ENCODE measurements at regions not wholly inside any gene's neighbourhood (a gene's known extent, or its start where the extent isn't known, plus 50 kb on each side); places are given as distances from the start of the nearest gene placed in this dataset.

- intact Hi-C loops (cut with DNase I) = no loop called here
- no peaks in the 10 kb centered on the region for H3K36me3 ChIP-seq
- H3K4me3 ChIP-seq = no peak overlapping the region
- peak; percentile 40 to 64 for DNase-seq (ENCODE audit: extremely low spot score in 2 of 2)
- H3K9me3 ChIP-seq = no peaks in the 10 kb centered on the region
- TF ChIP-seq POLR2A (IDR thresholded peaks at IDR 0.05) (no peak), CTCF (IDR thresholded peaks at IDR 0.05) (no peak), POLR2AphosphoS5 (IDR thresholded peaks at IDR 0.05; ENCODE audit: insufficient read depth in 1 of 2, low read depth in 1 of 2) (no peak)
- H3K27me3 ChIP-seq = no peaks in the 10 kb centered on the region
- H3K4me1 ChIP-seq = no peaks in the 10 kb centered on the region
- no peak overlapping the region for H3K27ac ChIP-seq
Measured at GRCh38 chr11:116334596-116334995, 438.2 kb downstream of the BUD13 start.

GRCh38 chr11:116333001-116333535 lies 439.7 kb downstream of the BUD13 start:
- Histone ChIP-seq H3K27ac (no peak overlapping the region), H3K36me3 (no peaks in the 10 kb centered on the region), H3K4me1 (no peaks in the 10 kb centered on the region), H3K27me3 (no peaks in the 10 kb centered on the region), H3K4me3 (no peak overlapping the region), H3K9me3 (no peaks in the 10 kb centered on the region)
- TF ChIP-seq CTCF (IDR thresholded peaks at IDR 0.05) = no peak
- TF ChIP-seq POLR2AphosphoS5 (IDR thresholded peaks at IDR 0.05; ENCODE audit: insufficient read depth in 1 of 2, low read depth in 1 of 2) = no peak
- TF ChIP-seq POLR2A (IDR thresholded peaks at IDR 0.05) = no peak
- DNase-seq (ENCODE audit: extremely low spot score in 2 of 2) = peak in 1 of 2 donors; percentile 34
- intact Hi-C loops (cut with DNase I) = no loop called here

- Histone ChIP-seq H3K27me3 (no peaks in the 10 kb centered on the region), H3K36me3 (no peaks in the 10 kb centered on the region), H3K27ac (no peak overlapping the region), H3K4me1 (no peaks in the 10 kb centered on the region), H3K9me3 (no peaks in the 10 kb centered on the region), H3K4me3 (no peak overlapping the region)
- intact Hi-C loops (cut with DNase I) = no loop called here
- DNase-seq (ENCODE audit: extremely low spot score in 2 of 2) = no peak
- no peak for TF ChIP-seq POLR2A (IDR thresholded peaks at IDR 0.05)
- TF ChIP-seq POLR2AphosphoS5 (IDR thresholded peaks at IDR 0.05; ENCODE audit: insufficient read depth in 1 of 2, low read depth in 1 of 2) = no peak
- TF ChIP-seq CTCF (IDR thresholded peaks at IDR 0.05) = no peak
Measured at GRCh38 chr11:116332391-116332790, 440.4 kb downstream of the BUD13 start.

- Histone ChIP-seq H3K9me3 (no peaks in the 10 kb centered on the region), H3K27ac (no peak overlapping the region), H3K27me3 (no peaks in the 10 kb centered on the region), H3K4me3 (no peak overlapping the region), H3K4me1 (no peaks in the 10 kb centered on the region), H3K36me3 (no peaks in the 10 kb centered on the region)
- DNase-seq (ENCODE audit: extremely low spot score in 2 of 2) = peak; percentile 42 to 74
- no peak for TF ChIP-seq CTCF (IDR thresholded peaks at IDR 0.05)
- no peak for TF ChIP-seq POLR2A (IDR thresholded peaks at IDR 0.05)
- TF ChIP-seq POLR2AphosphoS5 (IDR thresholded peaks at IDR 0.05; ENCODE audit: insufficient read depth in 1 of 2, low read depth in 1 of 2) = no peak
- intact Hi-C loops (cut with DNase I) = no loop called here
Measured at GRCh38 chr11:116331381-116331780, 441.4 kb downstream of the BUD13 start.

GRCh38 chr11:116330439-116331185 lies 442.2 kb downstream of the BUD13 start:
- H3K4me1 ChIP-seq = no peaks in the 10 kb centered on the region
- no peak overlapping the region for H3K4me3 ChIP-seq
- peak; percentile 64 to 69 for DNase-seq (ENCODE audit: extremely low spot score in 2 of 2)
- no peak overlapping the region for H3K27ac ChIP-seq
- H3K36me3 ChIP-seq = no peaks in the 10 kb centered on the region
- intact Hi-C loops (cut with DNase I) = no loop called here
- TF ChIP-seq POLR2A (IDR thresholded peaks at IDR 0.05) (no peak), POLR2AphosphoS5 (IDR thresholded peaks at IDR 0.05; ENCODE audit: insufficient read depth in 1 of 2, low read depth in 1 of 2) (no peak), CTCF (IDR thresholded peaks at IDR 0.05) (no peak)
- H3K9me3 ChIP-seq = no peaks in the 10 kb centered on the region
- H3K27me3 ChIP-seq = no peaks in the 10 kb centered on the region
